HepG2 (cell line): ENCODE measurements at regions not wholly inside any gene's neighbourhood (a gene's known extent, or its start where the extent isn't known, plus 50 kb on each side); places are given as distances from the start of the nearest gene placed in this dataset.

Experiments used
- CCAR2 ChIP-seq: fragments of 200-400 bp; formaldehyde crosslinking; optimal IDR thresholded peaks from 2 replicates; pipeline ENCODE3; 2018; ENCODE audit warnings: low read depth, mild to moderate bottlenecking, low read length, moderate library complexity
- CENPT ChIP-seq: sonication (generic); formaldehyde crosslinking; IDR thresholded peaks from 2 replicates; pipeline ENCODE4 v1.8.0; 2022; ENCODE audit warnings: low read depth, mild to moderate bottlenecking, moderate library complexity, missing genetic modification reagents
- JUN ChIP-seq: sonication (generic); formaldehyde crosslinking; IDR thresholded peaks from 2 replicates; pipeline ENCODE4 v1.4.0; 2020; ENCODE audit warnings: mild to moderate bottlenecking, missing genetic modification reagents
- KDM1A ChIP-seq: IDR thresholded peaks from 2 replicates; pipeline ENCODE4 v1.6.1; 2016; ENCODE audit warnings: missing compliant biosample characterization
- MAFF ChIP-seq: IDR thresholded peaks from 2 replicates; pipeline ENCODE4 v1.6.1; 2011; ENCODE audit warnings: low read depth, low read length, improper control_type of control experiment
- PHF8 ChIP-seq: sonication (generic); formaldehyde crosslinking; IDR thresholded peaks from 2 replicates; pipeline ENCODE4 v1.5.0; 2020; ENCODE audit warnings: missing genetic modification reagents
- ZFX ChIP-seq: sonication (generic); formaldehyde crosslinking; IDR thresholded peaks from 2 replicates; pipeline ENCODE4 v1.4.0; 2020; ENCODE audit warnings: mild to moderate bottlenecking, low read depth, missing genetic modification reagents, moderate library complexity
- TF ChIP-seq, protein P1 (sequence below): sonication (generic); formaldehyde crosslinking; IDR thresholded peaks from 2 replicates; pipeline ENCODE4 v1.5.0; 2020; ENCODE audit warnings: mild to moderate bottlenecking, missing genetic modification reagents, moderate library complexity
- TF ChIP-seq, protein P2 (sequence below): sonication (generic); formaldehyde crosslinking; IDR thresholded peaks from 2 replicates; pipeline ENCODE4 v1.5.0; 2020; ENCODE audit warnings: missing genetic modification reagents

DNA sequence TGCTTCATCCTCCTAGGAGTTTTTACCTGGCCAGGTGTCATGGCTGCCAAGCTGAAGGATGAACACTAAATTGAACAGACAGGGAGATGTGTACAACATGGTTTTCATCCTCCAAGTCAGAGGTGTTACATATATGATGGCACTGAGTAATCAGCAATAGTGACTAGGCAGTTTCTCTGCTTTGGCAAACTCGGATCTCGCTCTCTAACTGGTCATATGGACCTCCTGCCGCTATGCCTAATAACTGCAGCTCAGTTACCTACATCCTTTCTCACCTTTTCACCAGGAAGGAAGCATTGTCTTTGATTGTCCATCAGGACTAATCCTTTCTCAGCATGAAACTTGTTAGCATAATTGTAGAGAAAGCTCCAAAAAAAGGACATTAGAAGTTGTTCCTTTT is 175.9 kb upstream of the PLSCR5 start:
- no peak for TF ChIP-seq CENPT (CRISPR knock-in tag)
- TF ChIP-seq, protein P1, sequence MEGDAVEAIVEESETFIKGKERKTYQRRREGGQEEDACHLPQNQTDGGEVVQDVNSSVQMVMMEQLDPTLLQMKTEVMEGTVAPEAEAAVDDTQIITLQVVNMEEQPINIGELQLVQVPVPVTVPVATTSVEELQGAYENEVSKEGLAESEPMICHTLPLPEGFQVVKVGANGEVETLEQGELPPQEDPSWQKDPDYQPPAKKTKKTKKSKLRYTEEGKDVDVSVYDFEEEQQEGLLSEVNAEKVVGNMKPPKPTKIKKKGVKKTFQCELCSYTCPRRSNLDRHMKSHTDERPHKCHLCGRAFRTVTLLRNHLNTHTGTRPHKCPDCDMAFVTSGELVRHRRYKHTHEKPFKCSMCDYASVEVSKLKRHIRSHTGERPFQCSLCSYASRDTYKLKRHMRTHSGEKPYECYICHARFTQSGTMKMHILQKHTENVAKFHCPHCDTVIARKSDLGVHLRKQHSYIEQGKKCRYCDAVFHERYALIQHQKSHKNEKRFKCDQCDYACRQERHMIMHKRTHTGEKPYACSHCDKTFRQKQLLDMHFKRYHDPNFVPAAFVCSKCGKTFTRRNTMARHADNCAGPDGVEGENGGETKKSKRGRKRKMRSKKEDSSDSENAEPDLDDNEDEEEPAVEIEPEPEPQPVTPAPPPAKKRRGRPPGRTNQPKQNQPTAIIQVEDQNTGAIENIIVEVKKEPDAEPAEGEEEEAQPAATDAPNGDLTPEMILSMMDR (CRISPR knock-in tag), result no peak
- TF ChIP-seq ZFX (CRISPR knock-in tag), result no peak
- TF ChIP-seq PHF8 (CRISPR knock-in tag), result no peak
- no peak for TF ChIP-seq CCAR2
- TF ChIP-seq, protein P2, sequence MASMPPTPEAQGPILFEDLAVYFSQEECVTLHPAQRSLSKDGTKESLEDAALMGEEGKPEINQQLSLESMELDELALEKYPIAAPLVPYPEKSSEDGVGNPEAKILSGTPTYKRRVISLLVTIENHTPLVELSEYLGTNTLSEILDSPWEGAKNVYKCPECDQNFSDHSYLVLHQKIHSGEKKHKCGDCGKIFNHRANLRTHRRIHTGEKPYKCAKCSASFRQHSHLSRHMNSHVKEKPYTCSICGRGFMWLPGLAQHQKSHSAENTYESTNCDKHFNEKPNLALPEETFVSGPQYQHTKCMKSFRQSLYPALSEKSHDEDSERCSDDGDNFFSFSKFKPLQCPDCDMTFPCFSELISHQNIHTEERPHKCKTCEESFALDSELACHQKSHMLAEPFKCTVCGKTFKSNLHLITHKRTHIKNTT (CRISPR knock-in tag), result no peak
- no peak for TF ChIP-seq JUN
- no peak for TF ChIP-seq MAFF
- no peak for TF ChIP-seq KDM1A
